NT2/D1 (cell line): ENCODE measurements at regions not wholly inside any gene's neighbourhood (a gene's known extent, or its start where the extent isn't known, plus 50 kb on each side); places are given as distances from the start of the nearest gene placed in this dataset.

Experiments used
- DNase-seq: peaks from one replicate; pipeline ENCODE4 v3.0.0-alpha.2; 2011; ENCODE audit warnings: low read depth, low spot score
- H3K27me3 ChIP-seq: 2 replicates; pipeline ENCODE4 v1.6.0; 2011; ENCODE audit warnings: mild to moderate bottlenecking; ENCODE audit not compliant: insufficient read length, insufficient read depth
- H3K36me3 ChIP-seq: 2 replicates; pipeline ENCODE4 v1.6.1; 2011; ENCODE audit warnings: mild to moderate bottlenecking, low read length, mixed read lengths; ENCODE audit not compliant: insufficient read depth, insufficient read length
- H3K4me1 ChIP-seq: 2 replicates; pipeline ENCODE4 v1.5.1; 2011; ENCODE audit not compliant: insufficient read depth, insufficient read length
- H3K4me3 ChIP-seq: 2 replicates; pipeline ENCODE4 v1.5.1; 2011; ENCODE audit warnings: low read depth; ENCODE audit not compliant: insufficient read length
- H3K9ac ChIP-seq: 2 replicates; pipeline ENCODE4 v1.6.0; 2011; ENCODE audit warnings: low read depth; ENCODE audit not compliant: insufficient read length
- H3K9me3 ChIP-seq: 2 replicates; pipeline ENCODE4 v1.5.1; 2011; ENCODE audit warnings: mild to moderate bottlenecking, low read length; ENCODE audit not compliant: insufficient read depth
- SUZ12 ChIP-seq: IDR thresholded peaks from 2 replicates; pipeline ENCODE4 v1.6.1; 2011; ENCODE audit not compliant: insufficient read length, insufficient read depth; ENCODE audit errors: extremely low read depth
- YY1 ChIP-seq: IDR thresholded peaks from 2 replicates; pipeline ENCODE4 v1.6.1; 2011; ENCODE audit not compliant: insufficient read length, insufficient read depth
- ZNF274 ChIP-seq: IDR thresholded peaks from 2 replicates; pipeline ENCODE4 v1.6.1; 2011; ENCODE audit warnings: mild to moderate bottlenecking, low read depth, low read length

- H3K9me3 ChIP-seq: no peaks in the 10 kb centered on the region
- H3K4me1 ChIP-seq: no peaks in the 10 kb centered on the region
- DNase-seq: no peak
- H3K4me3 ChIP-seq: no peak overlapping the region
- H3K27me3 ChIP-seq: no peaks in the 10 kb centered on the region
- no peaks in the 10 kb centered on the region for H3K36me3 ChIP-seq
- no peak overlapping the region for H3K9ac ChIP-seq
- TF ChIP-seq ZNF274: no peak
- no peak for TF ChIP-seq YY1
- TF ChIP-seq SUZ12: no peak
Measured at GRCh38 chr3:30146978-30147377, 459.4 kb upstream of the TGFBR2 start.

GRCh38 chr3:30154853-30155252, 451.5 kb upstream of the TGFBR2 start:
- Histone ChIP-seq H3K27me3 (no peaks in the 10 kb centered on the region), H3K9me3 (no peaks in the 10 kb centered on the region), H3K4me3 (no peak overlapping the region), H3K9ac (no peak overlapping the region), H3K36me3 (no peaks in the 10 kb centered on the region), H3K4me1 (no peaks in the 10 kb centered on the region)
- TF ChIP-seq YY1 (no peak), ZNF274 (no peak), SUZ12 (no peak)
- no peak for DNase-seq

- no peak for DNase-seq
- TF ChIP-seq SUZ12 (no peak), ZNF274 (no peak)
- no peaks in the 10 kb centered on the region for H3K27me3 ChIP-seq
Measured at GRCh38 chr3:30155755-30156154, 450.6 kb upstream of the TGFBR2 start.

GRCh38 chr3:30156586-30157498, 449.6 kb upstream of the TGFBR2 start:
- H3K4me3 ChIP-seq: no peak overlapping the region
- no peak for TF ChIP-seq SUZ12
- no peak for TF ChIP-seq YY1
- TF ChIP-seq ZNF274: no peak
- DNase-seq: no peak

More at GRCh38 chr3:30155755-30156154, 450.6 kb upstream of the TGFBR2 start:
- Histone ChIP-seq H3K4me3 (no peak overlapping the region), H3K9me3 (no peaks in the 10 kb centered on the region), H3K9ac (no peak overlapping the region), H3K4me1 (no peaks in the 10 kb centered on the region), H3K36me3 (no peaks in the 10 kb centered on the region)

GRCh38 chr3:30161375-30161774, 445.0 kb upstream of the TGFBR2 start:
- DNase-seq: no peak
- H3K9ac ChIP-seq: no peak overlapping the region
- TF ChIP-seq SUZ12: no peak
- TF ChIP-seq ZNF274: no peak
- no peak for TF ChIP-seq YY1
- H3K27me3 ChIP-seq: no peaks in the 10 kb centered on the region
- H3K4me1 ChIP-seq: no peaks in the 10 kb centered on the region
- H3K9me3 ChIP-seq: no peaks in the 10 kb centered on the region
- no peaks in the 10 kb centered on the region for H3K36me3 ChIP-seq
- no peak overlapping the region for H3K4me3 ChIP-seq

More at GRCh38 chr3:30156586-30157498, 449.6 kb upstream of the TGFBR2 start:
- no peaks in the 10 kb centered on the region for H3K9me3 ChIP-seq
- no peaks in the 10 kb centered on the region for H3K27me3 ChIP-seq
- no peak overlapping the region for H3K9ac ChIP-seq
- no peaks in the 10 kb centered on the region for H3K4me1 ChIP-seq
- no peaks in the 10 kb centered on the region for H3K36me3 ChIP-seq

GRCh38 chr3:30162579-30162978, 443.8 kb upstream of the TGFBR2 start:
- no peak for DNase-seq
- TF ChIP-seq YY1 (no peak), ZNF274 (no peak), SUZ12 (no peak)

GRCh38 chr3:30166535-30166934, 439.9 kb upstream of the TGFBR2 start:
- Histone ChIP-seq H3K36me3 (no peaks in the 10 kb centered on the region), H3K9ac (no peak overlapping the region), H3K4me3 (no peak overlapping the region), H3K27me3 (no peaks in the 10 kb centered on the region), H3K9me3 (no peaks in the 10 kb centered on the region), H3K4me1 (no peaks in the 10 kb centered on the region)
- no peak for DNase-seq
- no peak for TF ChIP-seq YY1

More at GRCh38 chr3:30162579-30162978, 443.8 kb upstream of the TGFBR2 start:
- no peaks in the 10 kb centered on the region for H3K9me3 ChIP-seq
- no peaks in the 10 kb centered on the region for H3K27me3 ChIP-seq
- H3K36me3 ChIP-seq: no peaks in the 10 kb centered on the region
- H3K4me1 ChIP-seq: no peaks in the 10 kb centered on the region
- no peak overlapping the region for H3K9ac ChIP-seq
- no peak overlapping the region for H3K4me3 ChIP-seq

GRCh38 chr3:30167541-30168011, 438.8 kb upstream of the TGFBR2 start:
- Histone ChIP-seq H3K4me1 (no peaks in the 10 kb centered on the region), H3K9ac (no peak overlapping the region), H3K27me3 (no peaks in the 10 kb centered on the region), H3K9me3 (no peaks in the 10 kb centered on the region), H3K4me3 (no peak overlapping the region), H3K36me3 (no peaks in the 10 kb centered on the region)
- no peak for DNase-seq
- TF ChIP-seq SUZ12: no peak
- TF ChIP-seq YY1: no peak
- no peak for TF ChIP-seq ZNF274
